Keratinocyte (primary cell): ENCODE measurements at regions not wholly inside any gene's neighbourhood (a gene's known extent, or its start where the extent isn't known, plus 50 kb on each side); places are given as distances from the start of the nearest gene placed in this dataset.

ENCODE experiments used
- DNase-seq: peaks from one replicate; pipeline ENCODE4 v3.0.0-alpha.2; 2011; ENCODE audit warnings: low read depth, missing footprints, low spot score
- FAIRE-seq: peaks from 2 replicates; lab custom pipeline; 2011; peaks lifted over from hg19 to GRCh38; lab: Jason Lieb, UNC
- H2AFZ ChIP-seq: 2 replicates; pipeline ENCODE4 v1.6.0; 2012; ENCODE audit warnings: low read length, control low read depth, inconsistent platforms; ENCODE audit not compliant: control insufficient read depth
- H3K27ac ChIP-seq: 2 replicates; pipeline ENCODE4 v1.5.1; 2011; ENCODE audit warnings: low read length; ENCODE audit not compliant: control insufficient read depth, insufficient read depth
- H3K27me3 ChIP-seq: 3 replicates; pipeline ENCODE4 v1.6.0; 2011; ENCODE audit warnings: low read length; ENCODE audit not compliant: control insufficient read depth, insufficient read depth; ENCODE audit errors: extremely low read depth
- H3K36me3 ChIP-seq, 2 experiments: 2 replicates in 1 of 2; 3 replicates in 1 of 2; pipeline ENCODE4 v1.5.1; 2011; ENCODE audit warnings: low read length in 2 of 2, mild to moderate bottlenecking in 1 of 2; ENCODE audit not compliant: control insufficient read depth in 2 of 2, insufficient read depth in 2 of 2; ENCODE audit errors: extremely low read depth in 1 of 2
- H3K4me1 ChIP-seq: 3 replicates; pipeline ENCODE4 v1.5.1; 2011; ENCODE audit warnings: low read length; ENCODE audit not compliant: control insufficient read depth, insufficient read depth; ENCODE audit errors: extremely low read depth
- H3K4me2 ChIP-seq: 3 replicates; pipeline ENCODE4 v1.6.0; 2011; ENCODE audit warnings: low read depth, low read length; ENCODE audit not compliant: control insufficient read depth, insufficient read depth; ENCODE audit errors: extremely low read depth
- H3K4me3 ChIP-seq, 3 experiments: fragments of 200-600 bp in 1 of 3; sonication (generic) in 1 of 3; 2 replicates in 2 of 3; 3 replicates in 1 of 3; pipeline ENCODE4 v1.5.1; 2011 to 2016; ENCODE audit warnings: low read length in 3 of 3, mild to moderate bottlenecking in 3 of 3, control low read depth in 2 of 3, inconsistent platforms in 1 of 3, low read depth in 1 of 3, mixed read lengths in 1 of 3, mixed run types in 1 of 3, moderate library complexity in 1 of 3; ENCODE audit not compliant: control insufficient read depth in 2 of 3, insufficient read depth in 2 of 3; ENCODE audit errors: extremely low read depth in 1 of 3
- H3K79me2 ChIP-seq: 2 replicates; pipeline ENCODE4 v1.6.0; 2012; ENCODE audit warnings: low read length; ENCODE audit not compliant: control insufficient read depth, insufficient read depth
- H3K9ac ChIP-seq: 3 replicates; pipeline ENCODE4 v1.6.0; 2011; ENCODE audit warnings: low read length; ENCODE audit not compliant: control insufficient read depth, insufficient read depth; ENCODE audit errors: extremely low read depth
- H3K9me1 ChIP-seq: 3 replicates; pipeline ENCODE4 v1.6.0; 2011; ENCODE audit warnings: low read length; ENCODE audit not compliant: control insufficient read depth, insufficient read depth; ENCODE audit errors: extremely low read depth
- H3K9me3 ChIP-seq: 2 replicates; pipeline ENCODE4 v1.5.1; 2012; ENCODE audit warnings: low read depth, low read length; ENCODE audit not compliant: control insufficient read depth
- H4K20me1 ChIP-seq: 3 replicates; pipeline ENCODE4 v1.6.0; 2011; ENCODE audit warnings: low read length; ENCODE audit not compliant: control insufficient read depth, insufficient read depth; ENCODE audit errors: extremely low read depth
- EZH2 ChIP-seq: IDR thresholded peaks from one replicate; pipeline ENCODE4 v1.6.1; 2012; ENCODE audit warnings: inconsistent platforms, mild to moderate bottlenecking, low read length, moderate library complexity
- dilution Hi-C: fragments of 300-500 bp; cut with MboI; formaldehyde crosslinking; loops from one replicate; pipeline ENCODE4 v1.7.0; 2020; ENCODE audit warnings: low sequenced_read_pairs; ENCODE audit not compliant: extremely low pct_ligation_motif_present
- TF ChIP-seq, protein P1 (sequence below), 3 experiments: IDR thresholded peaks in 1 of 3; conservative IDR thresholded peaks in 1 of 3; optimal IDR thresholded peaks in 1 of 3; 2 replicates in 2 of 3; 3 replicates in 1 of 3; pipeline versions ENCODE3 to v1.5.1; 2011; ENCODE audit warnings: low read length in 3 of 3, mild to moderate bottlenecking in 3 of 3, moderate library complexity in 2 of 3, control low read depth in 1 of 3, inconsistent platforms in 1 of 3; ENCODE audit not compliant: insufficient read depth in 2 of 3; ENCODE audit errors: extremely low read depth in 1 of 3

- no peak overlapping the region for H3K4me2 ChIP-seq
Observed at GRCh38 chr5:20562544-20562943, 574.5 kb upstream of the CDH18 start.

DNA sequence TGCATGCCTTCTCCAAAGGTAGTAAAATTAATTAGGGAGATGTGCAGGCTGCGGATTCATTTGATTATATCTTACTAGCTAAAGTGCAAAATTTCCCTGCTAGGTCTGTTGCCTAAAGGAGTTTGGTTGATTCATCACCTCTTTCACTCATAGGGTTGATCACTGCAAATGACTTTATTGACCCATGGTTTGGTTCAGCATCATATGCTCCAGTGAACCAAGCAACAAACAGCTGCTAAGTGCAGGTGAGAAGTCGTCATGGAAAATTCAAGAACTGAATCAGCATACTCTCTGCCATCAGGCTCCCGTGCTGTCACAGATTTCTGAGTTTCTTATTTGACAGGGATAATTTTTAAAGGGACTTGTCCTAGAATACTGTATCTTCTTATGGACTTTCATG lies 571.8 kb upstream of the CDH18 start:
- no peaks in the 10 kb centered on the region for H3K4me1 ChIP-seq
- H3K79me2 ChIP-seq, result no peaks in the 10 kb centered on the region
- H3K4me2 ChIP-seq, result no peak overlapping the region
- H3K9me3 ChIP-seq, result no peaks in the 10 kb centered on the region
- DNase-seq, result no peak
- H3K4me3 ChIP-seq, result no peak overlapping the region
- H2AFZ ChIP-seq, result no peak overlapping the region
- no peak overlapping the region for H3K27ac ChIP-seq
- H3K9ac ChIP-seq, result no peak overlapping the region
- H3K27me3 ChIP-seq, result no peaks in the 10 kb centered on the region
- H3K9me1 ChIP-seq, result no peaks in the 10 kb centered on the region
- H3K36me3 ChIP-seq, result no peaks in the 10 kb centered on the region
- no peaks in the 10 kb centered on the region for H4K20me1 ChIP-seq
- dilution Hi-C loops, result no loop called here
- no peak for TF ChIP-seq EZH2
- TF ChIP-seq, protein P1, sequence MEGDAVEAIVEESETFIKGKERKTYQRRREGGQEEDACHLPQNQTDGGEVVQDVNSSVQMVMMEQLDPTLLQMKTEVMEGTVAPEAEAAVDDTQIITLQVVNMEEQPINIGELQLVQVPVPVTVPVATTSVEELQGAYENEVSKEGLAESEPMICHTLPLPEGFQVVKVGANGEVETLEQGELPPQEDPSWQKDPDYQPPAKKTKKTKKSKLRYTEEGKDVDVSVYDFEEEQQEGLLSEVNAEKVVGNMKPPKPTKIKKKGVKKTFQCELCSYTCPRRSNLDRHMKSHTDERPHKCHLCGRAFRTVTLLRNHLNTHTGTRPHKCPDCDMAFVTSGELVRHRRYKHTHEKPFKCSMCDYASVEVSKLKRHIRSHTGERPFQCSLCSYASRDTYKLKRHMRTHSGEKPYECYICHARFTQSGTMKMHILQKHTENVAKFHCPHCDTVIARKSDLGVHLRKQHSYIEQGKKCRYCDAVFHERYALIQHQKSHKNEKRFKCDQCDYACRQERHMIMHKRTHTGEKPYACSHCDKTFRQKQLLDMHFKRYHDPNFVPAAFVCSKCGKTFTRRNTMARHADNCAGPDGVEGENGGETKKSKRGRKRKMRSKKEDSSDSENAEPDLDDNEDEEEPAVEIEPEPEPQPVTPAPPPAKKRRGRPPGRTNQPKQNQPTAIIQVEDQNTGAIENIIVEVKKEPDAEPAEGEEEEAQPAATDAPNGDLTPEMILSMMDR (optimal IDR thresholded peaks at IDR 0.05 in 1 of 3, IDR thresholded peaks at IDR 0.05 in 1 of 3, conservative IDR thresholded peaks at IDR 0.05 in 1 of 3; ENCODE audit: extremely low read depth in 1 of 3, insufficient read depth in 2 of 3, low read length in 3 of 3), result no peak
- FAIRE-seq, result no peak

More at GRCh38 chr5:20562544-20562943, 574.5 kb upstream of the CDH18 start:
- Histone ChIP-seq H3K9me3 (no peaks in the 10 kb centered on the region), H3K36me3 (no peaks in the 10 kb centered on the region), H3K27ac (no peak overlapping the region), H2AFZ (no peak overlapping the region), H3K79me2 (no peaks in the 10 kb centered on the region), H4K20me1 (no peaks in the 10 kb centered on the region), H3K4me3 (no peak overlapping the region), H3K9me1 (no peaks in the 10 kb centered on the region), H3K9ac (no peak overlapping the region), H3K27me3 (no peaks in the 10 kb centered on the region), H3K4me1 (no peaks in the 10 kb centered on the region)
- TF ChIP-seq EZH2, result no peak
- TF ChIP-seq, protein P1 (optimal IDR thresholded peaks at IDR 0.05 in 1 of 3, IDR thresholded peaks at IDR 0.05 in 1 of 3, conservative IDR thresholded peaks at IDR 0.05 in 1 of 3; ENCODE audit: extremely low read depth in 1 of 3, insufficient read depth in 2 of 3, low read length in 3 of 3), result no peak
- dilution Hi-C loops, result no loop called here
- DNase-seq (no peak), FAIRE-seq (no peak)
